ENCODE measurements at regions not wholly inside any gene's neighbourhood (a gene's known extent, or its start where the extent isn't known, plus 50 kb on each side); places are given as distances from the start of the nearest gene placed in this dataset.

DNA sequence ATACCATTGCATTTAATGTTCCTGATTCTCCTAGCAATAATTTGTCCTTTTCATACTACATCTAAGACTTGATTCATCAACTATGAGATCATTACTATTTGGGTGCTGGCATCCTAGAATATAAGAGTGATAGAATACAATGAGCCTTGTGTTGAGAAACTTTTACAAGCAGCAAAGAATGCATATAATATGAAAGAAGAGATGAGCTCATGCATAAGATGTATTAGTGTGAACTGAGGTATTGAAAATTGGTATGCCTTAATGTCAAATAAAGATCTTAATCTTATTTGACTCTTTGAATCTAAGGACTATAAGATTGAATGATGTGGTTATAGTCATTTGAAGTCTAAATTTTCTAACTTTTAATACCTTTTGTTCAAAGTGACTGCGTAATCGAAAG is 220.0 kb upstream of the ARHGEF26 start:
- TF ChIP-seq TAF1 (IDR thresholded peaks at IDR 0.05; ENCODE audit: borderline replicate concordance, low read depth, low read length): no peak
- TF ChIP-seq POLR2AphosphoS5 (IDR thresholded peaks at IDR 0.05; ENCODE audit: low read depth, low read length): no peak
- TF ChIP-seq POLR2A (IDR thresholded peaks at IDR 0.05; ENCODE audit: low read depth, low read length): no peak
